G401.6 (cell line): ENCODE measurements at regions not wholly inside any gene's neighbourhood (a gene's known extent, or its start where the extent isn't known, plus 50 kb on each side); places are given as distances from the start of the nearest gene placed in this dataset.
"Not testable (repeated sequence)": the region's sequence is repeated elsewhere in the genome, so short reads cannot be mapped to it uniquely, and the experiment has no call there.

Experiments
- FAIRE-seq: peaks from 2 replicates; lab custom pipeline; 2012; peaks lifted over from hg19 to GRCh38; lab: Jason Lieb, UNC

DNA sequence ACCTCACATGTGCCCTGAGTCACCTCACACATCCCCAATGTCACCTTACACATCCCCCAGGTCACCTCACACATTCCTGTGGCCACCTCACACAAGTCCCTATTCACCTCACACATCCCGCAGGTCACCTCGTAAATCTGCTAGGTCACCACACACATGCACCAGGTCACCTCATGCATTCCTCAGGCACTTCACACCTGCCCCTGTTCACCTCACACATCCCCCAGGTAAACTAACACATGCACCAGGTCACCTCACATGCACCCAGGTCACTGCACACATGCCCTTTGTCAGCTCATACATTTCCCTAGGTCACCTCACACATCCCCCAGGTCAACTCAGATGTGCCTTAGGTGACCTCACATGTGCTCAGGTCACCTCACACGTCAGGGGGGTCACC lies 639.8 kb downstream of the TMEM121 start:
- FAIRE-seq, result no peak

DNA sequence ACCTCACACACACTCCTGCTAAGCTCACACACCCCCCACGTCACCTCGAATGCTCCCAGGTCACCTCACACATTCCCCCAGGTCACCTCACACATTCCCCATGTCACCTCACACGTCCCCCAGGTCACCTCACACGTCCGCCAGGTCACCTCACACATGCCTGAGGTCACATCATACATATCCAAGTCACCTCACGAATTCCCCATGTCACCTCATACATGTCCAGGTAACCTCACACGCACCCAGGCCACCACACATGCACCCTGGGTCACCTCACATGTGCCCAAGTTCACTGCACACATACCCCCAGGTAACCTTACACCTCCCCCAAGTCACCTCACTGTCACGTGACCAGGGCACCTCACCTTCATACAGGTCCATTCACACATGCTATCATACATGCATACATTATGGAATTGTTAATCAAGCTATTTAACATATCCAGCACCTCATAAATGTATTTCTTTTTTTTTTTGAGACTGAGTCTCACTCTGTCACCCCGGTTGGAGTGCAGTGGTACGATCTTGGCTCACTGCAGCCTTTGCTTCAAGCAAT lies 640.3 kb downstream of the TMEM121 start:
- FAIRE-seq, result no peak

DNA sequence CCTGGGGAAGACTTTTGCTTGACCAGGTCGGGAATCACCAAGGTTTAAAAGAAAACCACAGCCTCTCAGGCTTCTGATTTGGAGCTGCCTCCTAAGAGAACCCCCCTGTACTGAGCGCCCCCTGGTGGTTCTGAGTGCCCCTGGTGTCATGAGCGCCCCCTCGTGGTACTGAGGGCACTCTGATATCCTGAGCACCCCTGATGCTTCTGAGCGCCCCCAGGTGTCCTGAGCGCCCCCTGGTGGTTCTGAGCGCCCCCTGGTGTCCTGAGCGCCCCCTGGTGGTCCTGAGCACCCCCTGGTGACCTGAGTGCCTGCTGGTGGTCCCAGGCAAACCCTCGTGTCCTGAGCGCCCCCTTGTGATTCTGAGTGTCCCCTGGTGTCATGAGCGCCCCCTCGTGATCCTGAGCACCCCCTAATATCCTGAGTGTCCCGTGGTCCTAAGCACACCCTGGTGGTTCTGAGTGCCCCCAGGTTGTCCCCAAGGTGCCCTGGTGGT lies 643.8 kb downstream of the TMEM121 start:
- FAIRE-seq, result not testable (repeated sequence)

DNA sequence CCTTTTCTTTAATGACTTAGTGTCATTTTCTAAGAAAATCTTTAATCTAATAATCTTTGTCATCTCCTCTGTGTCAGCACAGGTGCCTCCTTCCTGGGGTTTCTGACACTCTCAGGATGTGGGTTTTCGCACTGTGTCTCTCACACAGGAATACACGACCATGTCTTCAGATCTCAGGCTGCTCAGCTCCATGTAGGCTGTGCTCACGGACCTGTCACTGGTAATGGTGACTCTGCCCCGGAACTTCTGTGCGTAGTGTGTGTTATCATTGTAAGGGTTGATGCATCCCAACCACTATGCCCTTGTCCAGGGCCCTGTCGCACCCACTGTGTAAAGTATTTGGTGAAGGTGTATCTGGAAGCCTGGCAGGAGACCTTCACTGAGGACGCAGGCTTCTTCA lies 647.8 kb downstream of the TMEM121 start:
- no peak for FAIRE-seq

DNA sequence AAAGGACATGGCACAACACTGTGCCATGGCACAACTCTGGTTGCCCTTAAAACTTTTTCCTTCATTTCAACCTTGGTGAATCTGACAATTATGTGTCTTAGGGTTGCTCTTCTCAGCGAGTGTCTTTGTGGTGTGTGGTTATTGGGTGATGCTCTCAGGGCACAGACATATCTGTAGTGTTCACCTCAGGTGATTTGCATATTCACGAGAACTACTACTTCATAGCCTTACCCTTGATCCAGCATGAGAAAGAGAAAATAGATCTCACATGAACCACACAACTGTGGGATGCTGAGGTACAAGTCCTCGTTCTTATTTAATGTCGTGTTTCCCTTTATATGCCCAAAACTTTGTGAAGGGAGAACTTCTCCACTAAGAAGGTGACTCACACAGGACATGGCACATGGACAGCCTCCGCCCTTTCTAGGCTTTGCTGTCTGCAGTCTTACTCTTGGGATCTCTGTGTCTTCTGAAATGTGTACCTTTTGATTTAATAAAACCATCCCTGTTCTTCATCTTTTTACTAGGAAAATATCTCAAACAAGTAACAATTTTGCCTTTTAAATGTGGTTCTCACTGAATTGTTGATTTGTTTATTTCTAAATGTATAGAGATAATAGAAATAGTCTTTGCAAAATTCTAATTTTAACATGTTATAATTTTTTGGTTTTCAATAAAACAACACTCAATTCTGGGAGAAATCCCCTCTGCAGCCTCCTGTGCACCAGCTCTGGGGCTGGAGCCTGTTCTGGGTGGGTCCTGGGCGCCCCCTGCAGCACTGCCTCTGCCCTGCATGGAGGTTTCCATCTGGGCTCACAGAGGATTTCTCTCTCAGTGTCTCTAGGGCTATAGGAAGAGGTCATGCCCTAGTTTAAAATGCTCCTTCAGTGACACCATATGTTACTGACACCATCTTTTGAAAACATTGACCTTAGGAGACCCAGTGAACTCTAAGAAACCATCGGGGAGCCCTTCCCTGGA lies 651.2 kb downstream of the TMEM121 start:
- not testable (repeated sequence) for FAIRE-seq

DNA sequence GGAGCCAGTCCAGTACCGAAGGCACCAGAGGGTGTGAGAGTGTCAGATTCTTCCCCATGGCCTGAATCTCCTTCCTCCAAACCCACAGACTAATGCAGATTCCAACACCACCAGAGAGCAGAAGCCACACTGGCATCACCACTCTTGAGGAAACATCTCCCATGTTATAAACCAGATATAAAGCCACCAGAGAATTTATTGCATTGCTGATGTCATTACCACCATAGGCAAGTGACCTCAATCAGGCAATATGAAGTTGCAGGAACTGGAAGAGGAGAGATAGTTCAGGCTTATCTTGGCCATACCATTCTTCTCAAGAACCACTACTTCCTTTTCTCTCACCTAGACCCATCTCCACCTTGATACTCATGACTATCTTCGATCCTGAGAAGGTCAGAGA lies 653.4 kb downstream of the TMEM121 start:
- FAIRE-seq, result no peak

DNA sequence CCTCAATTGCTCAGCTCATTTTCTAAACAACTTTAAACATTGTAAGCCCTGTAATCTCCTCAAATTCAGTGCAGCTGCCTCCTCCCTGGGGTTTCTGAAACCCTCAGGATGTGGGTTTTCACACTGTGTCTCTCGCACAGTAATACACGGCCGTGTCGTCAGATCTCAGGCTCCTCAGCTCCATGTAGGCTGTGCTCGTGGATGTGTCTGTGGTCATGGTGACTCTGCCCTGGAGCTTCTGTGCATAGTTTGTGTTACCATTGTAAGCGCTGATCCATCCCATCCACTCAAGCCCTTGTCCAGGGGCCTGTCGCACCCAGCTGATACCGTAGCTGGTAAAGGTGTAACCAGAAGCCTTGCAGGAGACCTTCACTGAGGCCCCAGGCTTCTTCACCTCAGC lies 658.4 kb downstream of the TMEM121 start:
- not testable (repeated sequence) for FAIRE-seq

DNA sequence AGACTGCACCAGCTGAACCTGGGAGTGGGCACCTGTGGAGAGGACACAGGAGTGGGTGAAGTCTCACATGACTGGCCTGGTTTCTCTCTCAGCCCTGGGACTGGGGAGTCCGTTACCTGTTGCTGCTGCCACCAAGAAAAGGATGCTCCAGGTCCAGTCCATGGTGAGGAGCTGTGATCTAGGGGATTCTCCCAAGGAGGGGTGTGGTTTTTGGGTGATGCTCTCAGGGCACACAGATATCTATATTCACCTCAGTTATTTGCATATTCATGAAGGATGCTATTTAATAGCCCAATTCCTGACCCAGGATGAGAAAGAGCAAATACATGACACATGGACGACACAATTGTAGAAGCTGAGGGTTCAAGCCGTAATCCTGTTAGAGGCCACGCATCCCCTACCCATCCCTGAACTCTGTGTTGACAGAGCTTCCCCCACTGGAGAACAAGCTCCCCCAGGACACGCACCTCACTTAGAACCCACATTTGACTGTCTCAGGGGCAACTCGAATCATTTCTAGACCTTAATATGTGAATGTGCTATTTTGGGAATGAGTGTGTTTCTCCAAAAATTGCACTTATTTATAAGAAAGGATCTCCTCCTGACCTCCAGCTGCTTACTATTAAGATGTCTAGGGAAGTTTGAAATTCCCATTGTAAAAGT lies 658.9 kb downstream of the TMEM121 start:
- FAIRE-seq, result not testable (repeated sequence)

DNA sequence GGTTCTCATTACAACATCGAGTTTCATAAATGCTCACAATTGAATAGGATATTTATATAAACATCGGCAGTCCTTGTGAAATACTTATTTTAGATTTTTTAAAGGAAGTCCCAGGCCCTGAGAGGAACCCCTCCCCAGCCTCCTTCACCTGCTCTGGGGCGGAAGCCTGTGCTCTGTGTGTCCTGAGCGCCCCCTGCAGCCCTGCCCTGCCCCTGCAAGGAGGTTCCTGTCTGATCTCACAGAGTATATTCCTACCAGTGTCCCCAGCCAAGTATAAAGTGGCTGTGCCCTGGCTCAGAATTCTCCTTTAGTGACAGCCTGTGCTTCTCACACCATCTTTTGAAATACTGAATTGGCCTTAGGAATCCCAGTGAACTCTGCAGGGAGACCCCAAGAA lies 659.5 kb downstream of the TMEM121 start:
- FAIRE-seq, result no peak

DNA sequence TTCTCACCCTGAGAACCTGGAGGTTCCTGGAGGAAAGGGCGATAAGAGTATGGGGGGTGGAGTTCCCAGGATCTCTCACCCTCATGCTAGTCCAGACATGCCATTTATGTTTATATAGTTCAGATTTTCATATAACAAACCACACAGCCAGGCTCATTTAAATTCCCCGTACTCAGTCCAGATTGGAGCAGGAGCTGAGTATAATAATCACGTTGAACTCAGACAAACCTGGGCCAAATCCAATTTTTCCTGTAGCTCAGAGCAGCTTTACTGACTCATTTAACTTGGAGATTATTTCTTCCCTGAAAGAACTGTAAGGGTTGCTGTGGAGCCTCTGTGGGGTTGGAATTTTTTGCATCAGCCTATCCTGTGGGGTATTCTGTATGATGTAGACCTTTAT lies 660.8 kb downstream of the TMEM121 start:
- FAIRE-seq, result no peak

DNA sequence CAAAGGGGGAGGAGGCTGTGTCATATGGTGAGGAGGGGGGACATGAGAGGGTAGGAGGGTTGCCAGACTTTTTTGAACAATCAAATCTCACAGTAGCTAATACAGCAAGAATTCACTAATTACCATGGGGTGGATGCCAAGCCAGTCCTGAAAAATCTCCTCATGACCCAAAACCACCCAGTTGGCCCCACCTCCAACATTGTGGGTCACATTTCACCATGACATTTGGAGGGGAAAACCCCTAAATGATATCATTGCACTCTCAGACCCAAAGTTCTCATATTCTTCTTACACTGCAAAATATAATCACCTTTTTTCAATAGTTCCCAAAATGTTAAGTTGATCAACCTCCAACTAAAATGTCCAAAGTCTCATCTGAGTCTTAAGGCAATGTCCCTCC lies 666.3 kb downstream of the TMEM121 start:
- not testable (repeated sequence) for FAIRE-seq

DNA sequence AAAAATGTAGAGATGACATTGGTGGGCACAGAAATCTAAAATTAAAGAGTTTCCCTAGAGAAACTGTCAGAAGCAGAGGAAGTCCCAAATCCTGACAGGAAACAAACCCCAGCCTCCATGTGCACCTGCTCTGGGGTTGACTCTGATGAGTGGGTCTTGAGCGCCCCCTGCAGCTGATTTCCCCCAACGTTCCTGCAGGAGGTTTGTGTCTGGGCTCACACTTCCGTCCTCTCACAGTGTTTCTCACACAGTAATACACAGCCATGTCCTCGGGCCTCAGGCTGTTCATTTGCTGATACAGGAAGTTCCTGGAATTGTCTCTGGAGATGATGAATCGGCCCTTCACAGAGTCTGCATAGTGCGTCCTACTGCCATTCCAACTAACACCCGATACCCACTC lies 670.1 kb downstream of the TMEM121 start:
- not testable (repeated sequence) for FAIRE-seq

DNA sequence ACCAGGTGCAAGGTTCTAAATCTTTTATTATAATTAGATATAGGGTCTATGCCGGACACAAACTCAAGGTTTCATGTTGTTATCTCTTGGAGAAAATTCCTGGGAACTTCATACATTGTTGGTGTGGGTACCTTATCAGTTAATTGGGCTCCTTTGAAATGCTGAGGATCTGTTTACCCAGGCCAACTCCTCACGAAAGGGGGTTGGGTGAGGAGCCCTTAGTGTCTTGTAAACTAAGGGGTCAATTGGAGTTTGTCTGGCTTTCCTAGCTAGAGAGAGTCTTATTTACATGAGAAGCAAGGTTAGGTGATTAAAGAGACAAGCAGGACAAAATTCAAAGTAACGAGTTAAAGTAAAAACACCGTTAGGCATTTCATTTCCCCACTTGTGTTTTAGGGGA lies 670.9 kb downstream of the TMEM121 start:
- FAIRE-seq, result not testable (repeated sequence)

DNA sequence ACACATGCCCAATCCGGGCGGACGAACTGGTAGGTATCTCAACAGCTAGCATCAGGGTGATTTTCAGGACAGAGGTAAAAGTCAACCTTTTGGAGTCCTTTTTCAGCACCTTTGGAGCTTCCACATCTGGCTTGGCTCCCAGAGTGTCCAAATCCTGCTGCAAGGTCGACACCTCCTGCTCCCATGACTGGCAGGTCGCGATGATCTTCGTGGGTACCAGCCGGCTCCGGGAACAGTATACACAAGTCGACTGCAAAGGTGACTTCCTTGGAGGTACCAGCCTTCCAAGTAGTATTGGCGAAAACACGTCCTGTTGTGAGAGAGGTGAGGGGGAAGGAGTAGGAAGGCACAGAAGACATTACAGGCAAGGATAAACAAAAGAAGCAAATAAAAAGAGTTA lies 672.7 kb downstream of the TMEM121 start:
- FAIRE-seq, result no peak

DNA sequence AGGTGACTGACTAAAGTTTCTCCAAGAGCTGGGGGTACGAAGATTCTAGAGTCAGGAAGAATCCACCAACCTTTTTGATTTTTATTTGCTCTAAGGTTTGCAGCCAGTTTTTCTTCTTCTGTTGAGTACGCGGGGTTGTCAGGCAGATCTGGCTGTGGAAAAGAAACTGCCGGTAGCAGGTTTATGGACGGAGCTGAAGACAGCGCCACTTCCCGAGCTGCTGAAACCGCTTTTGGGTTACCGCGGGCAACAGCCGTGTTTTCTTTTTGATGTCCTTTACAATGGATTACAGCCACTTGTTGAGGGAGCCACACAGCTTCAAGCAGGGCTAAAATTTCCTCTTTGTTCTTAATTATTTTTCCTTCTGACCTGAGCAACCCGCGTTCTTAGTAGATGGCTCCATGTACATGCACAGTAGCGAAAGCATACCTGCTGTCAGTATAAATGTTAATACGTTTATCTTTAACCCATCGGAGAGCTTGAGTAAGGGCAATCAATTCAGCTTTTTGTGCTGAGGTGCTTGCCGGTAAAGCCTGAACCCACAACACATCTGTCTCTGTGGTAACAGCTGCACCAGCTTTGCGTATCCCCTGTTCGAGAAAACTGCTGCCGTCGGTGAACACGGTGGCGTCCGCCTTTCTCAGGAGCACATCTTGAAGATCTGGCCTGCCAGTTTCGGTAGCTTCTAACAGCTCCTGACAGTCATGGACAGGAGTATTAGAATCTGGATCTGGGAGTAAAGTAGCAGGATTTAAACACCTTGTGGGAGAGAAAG lies 674.3 kb downstream of the TMEM121 start:
- no peak for FAIRE-seq

DNA sequence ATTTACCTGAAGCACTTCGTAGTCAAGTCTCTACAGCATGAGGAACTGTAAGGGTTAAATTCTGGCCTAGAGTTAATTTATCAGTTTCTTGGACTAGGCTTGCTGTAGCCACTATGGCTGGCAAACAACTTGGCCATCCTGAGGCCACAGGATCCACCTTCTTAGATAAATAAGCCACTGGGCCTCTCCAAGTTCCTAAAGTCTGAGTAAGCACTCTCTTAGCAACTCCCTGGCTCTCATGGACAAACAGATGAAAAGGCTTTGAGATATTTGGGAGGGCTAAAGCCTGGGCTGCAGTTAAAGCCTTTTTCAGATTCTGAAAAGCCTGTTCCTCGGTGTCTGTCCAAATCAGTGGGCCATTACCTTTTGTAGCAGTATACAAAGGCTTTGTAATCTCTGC lies 675.0 kb downstream of the TMEM121 start:
- FAIRE-seq, result no peak

DNA sequence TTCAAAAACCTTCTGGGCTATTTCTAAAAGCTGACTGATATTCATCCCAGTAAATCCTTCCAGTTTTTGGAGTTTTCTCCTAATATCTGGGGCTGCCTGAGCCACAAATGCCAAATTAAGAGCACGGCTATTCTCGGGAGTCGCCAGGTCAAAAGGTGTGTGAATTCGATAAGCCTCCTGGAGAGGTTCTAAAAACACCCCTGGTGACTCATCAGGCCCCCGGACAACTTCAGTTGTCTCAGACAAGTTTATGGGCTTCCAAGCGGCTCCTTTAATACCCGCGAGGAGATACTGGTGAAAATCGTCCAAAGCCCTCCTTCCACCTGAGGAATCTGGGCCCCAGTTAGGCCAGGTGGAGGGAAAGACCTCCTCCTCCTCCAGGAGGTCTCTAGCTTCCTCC lies 677.1 kb downstream of the TMEM121 start:
- FAIRE-seq, result no peak

DNA sequence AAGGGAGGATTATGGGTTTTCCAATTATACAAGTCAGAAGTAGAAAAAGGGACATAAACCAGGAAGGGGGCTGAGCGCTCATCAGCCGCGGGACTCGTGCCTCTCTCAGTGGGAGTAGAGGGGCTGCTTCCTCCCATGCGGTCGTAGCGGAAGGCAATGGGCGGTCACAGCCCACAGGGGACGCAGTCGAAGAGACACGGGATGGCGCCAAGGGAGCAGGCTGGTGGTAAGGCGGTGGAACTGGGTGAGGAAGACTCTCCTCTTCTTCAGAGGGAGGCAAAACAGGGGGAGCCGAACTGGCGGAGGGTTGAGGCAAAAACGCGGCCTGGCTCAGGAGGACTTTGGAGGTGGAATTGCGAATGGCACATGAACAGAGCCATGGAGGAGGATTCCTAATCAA lies 677.7 kb downstream of the TMEM121 start:
- no peak for FAIRE-seq

DNA sequence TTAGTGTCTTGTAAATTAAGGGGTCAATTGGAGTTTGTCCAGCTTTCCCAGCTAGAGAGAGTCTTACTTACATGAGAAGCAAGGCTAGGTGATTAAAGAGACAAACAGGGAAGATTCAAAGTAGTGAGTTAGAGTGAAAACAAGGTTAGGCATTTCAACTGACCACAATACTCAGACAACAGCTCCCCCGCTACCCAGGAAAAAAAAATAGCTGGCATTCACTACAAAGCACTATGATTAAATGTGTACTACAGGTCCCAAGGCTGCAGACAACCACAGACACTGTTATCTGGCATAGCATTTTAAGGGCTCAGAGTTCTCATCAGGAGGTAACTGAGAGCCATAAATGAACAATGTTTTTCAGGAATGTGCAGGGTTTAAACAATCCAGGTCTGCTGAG lies 680.9 kb downstream of the TMEM121 start:
- FAIRE-seq, result no peak

DNA sequence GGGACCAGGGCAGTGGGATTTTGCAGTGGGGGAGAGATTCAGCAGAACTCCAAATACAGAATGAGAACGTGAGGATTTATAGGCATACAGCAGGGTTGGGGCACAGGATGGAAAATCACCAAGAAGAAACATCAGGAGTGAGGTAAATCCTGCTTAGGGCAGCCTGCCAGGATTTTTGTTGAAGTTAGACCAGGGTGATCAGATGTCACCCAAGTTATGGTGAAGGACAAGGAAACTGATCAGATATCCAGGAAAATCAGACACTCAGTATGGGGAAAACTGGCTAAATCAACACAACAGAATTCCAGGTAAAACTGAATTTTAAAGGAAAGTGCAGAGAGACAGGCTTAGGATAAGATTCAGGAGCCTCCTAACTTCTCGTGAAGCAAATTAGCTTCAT lies 682.4 kb downstream of the TMEM121 start:
- no peak for FAIRE-seq

DNA sequence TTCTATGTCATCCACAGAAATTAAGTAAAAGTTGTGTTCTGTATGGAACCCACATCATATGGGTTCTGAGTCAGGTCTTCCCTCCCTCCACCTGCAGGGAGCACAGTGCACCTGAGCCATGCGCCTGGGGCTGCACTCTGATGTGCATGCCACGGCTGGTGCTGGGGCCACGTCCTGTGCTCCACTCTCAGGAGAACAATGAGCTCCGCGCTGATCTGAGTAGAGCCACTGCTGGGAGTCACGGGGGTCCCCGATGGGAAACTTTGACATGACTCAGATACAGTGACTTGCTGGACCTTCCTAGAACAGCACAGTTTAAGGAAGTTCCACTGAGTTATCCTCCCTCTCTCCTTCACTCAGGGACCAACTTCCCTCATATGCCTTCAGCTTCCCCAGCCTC lies 683.4 kb downstream of the TMEM121 start:
- no peak for FAIRE-seq

DNA sequence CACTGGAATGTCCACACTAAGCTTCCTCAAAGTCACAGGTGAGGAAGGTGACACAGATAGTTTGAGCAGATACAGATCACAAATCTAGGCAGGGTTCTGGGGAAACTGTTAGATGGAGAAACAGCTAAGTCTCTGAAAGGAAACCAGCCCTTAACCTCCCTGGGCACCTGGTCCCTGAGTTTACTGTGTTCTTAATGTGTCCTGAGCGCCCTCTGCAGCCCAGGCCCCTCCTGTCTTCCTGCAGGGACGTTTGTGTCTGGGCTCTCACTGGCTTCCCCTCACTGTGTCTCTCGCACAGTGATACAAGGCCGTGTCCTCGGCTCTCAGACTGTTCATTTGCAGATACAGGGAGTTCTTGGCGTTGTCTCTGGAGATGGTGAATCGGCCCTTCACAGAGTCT lies 684.3 kb downstream of the TMEM121 start:
- FAIRE-seq, result no peak
